ENCODE measurements at regions not wholly inside any gene's neighbourhood (a gene's known extent, or its start where the extent isn't known, plus 50 kb on each side); places are given as distances from the start of the nearest gene placed in this dataset.

- Histone ChIP-seq H3K27ac (no peak overlapping the region), H3K9me3 (ENCODE audit: insufficient read depth, low read depth) (no peaks in the 10 kb centered on the region), H3K9me2 (ENCODE audit: insufficient read depth) (no peaks in the 10 kb centered on the region), H3K36me3 (ENCODE audit: low read depth) (no peaks in the 10 kb centered on the region), H4K20me1 (ENCODE audit: insufficient read depth) (no peaks in the 10 kb centered on the region), H3K4me1 (replicated peaks; ENCODE audit: insufficient read depth) (no peaks in the 10 kb centered on the region), H2AFZ (no peak overlapping the region), H3K4me3 (no peak overlapping the region), H3K27me3 (ENCODE audit: insufficient read depth, low read depth) (peaks cover 27% of the 10 kb centered on the region; the same call in 1 of the 2 replicates), H3K79me2 (ENCODE audit: low read depth) (no peaks in the 10 kb centered on the region), H3F3A (ENCODE audit: insufficient read depth, low read depth) (no peaks in the 10 kb centered on the region), H3K4me2 (no peak overlapping the region)
- intact Hi-C loops (cut with micrococcal nuclease; ENCODE audit: unreplicated experiment), result no loop called here
- BruUV-seq (replicated peaks), result no TSS peak
- ChIA-PET CTCF (interaction anchor here (0.5 kb wide), 1 partner anchor 1004 kb away, joined by 3 read pairs; no protein-coding TSS in a partner anchor), POLR2A (ENCODE audit: unreplicated experiment) (no interaction called here)
- TF ChIP-seq, protein P1, sequence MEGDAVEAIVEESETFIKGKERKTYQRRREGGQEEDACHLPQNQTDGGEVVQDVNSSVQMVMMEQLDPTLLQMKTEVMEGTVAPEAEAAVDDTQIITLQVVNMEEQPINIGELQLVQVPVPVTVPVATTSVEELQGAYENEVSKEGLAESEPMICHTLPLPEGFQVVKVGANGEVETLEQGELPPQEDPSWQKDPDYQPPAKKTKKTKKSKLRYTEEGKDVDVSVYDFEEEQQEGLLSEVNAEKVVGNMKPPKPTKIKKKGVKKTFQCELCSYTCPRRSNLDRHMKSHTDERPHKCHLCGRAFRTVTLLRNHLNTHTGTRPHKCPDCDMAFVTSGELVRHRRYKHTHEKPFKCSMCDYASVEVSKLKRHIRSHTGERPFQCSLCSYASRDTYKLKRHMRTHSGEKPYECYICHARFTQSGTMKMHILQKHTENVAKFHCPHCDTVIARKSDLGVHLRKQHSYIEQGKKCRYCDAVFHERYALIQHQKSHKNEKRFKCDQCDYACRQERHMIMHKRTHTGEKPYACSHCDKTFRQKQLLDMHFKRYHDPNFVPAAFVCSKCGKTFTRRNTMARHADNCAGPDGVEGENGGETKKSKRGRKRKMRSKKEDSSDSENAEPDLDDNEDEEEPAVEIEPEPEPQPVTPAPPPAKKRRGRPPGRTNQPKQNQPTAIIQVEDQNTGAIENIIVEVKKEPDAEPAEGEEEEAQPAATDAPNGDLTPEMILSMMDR (conservative IDR thresholded peaks at IDR 0.05), result no peak
- no peak for TF ChIP-seq EZH2 (IDR thresholded peaks at IDR 0.05; ENCODE audit: low read depth)
- DNase-seq, result no peak
Observed at GRCh38 chr17:51454456-51454978, 194.2 kb downstream of the UTP18 start.

GRCh38 chr17:51455211-51455610 is 194.9 kb downstream of the UTP18 start:
- no peak overlapping the region for H3K4me2 ChIP-seq
- H3K4me3 ChIP-seq, result no peak overlapping the region
- no peaks in the 10 kb centered on the region for H4K20me1 ChIP-seq (ENCODE audit: insufficient read depth)
- BruUV-seq (replicated peaks), result no TSS peak
- peaks cover 28% of the 10 kb centered on the region; the same call in 1 of the 2 replicates for H3K27me3 ChIP-seq (ENCODE audit: insufficient read depth, low read depth)
- H3K9me3 ChIP-seq (ENCODE audit: insufficient read depth, low read depth), result no peaks in the 10 kb centered on the region
- H3K36me3 ChIP-seq (ENCODE audit: low read depth), result no peaks in the 10 kb centered on the region
- ChIA-PET POLR2A (ENCODE audit: unreplicated experiment) (no interaction called here), CTCF (no interaction called here)
- H3K4me1 ChIP-seq (replicated peaks; ENCODE audit: insufficient read depth), result no peaks in the 10 kb centered on the region
- H2AFZ ChIP-seq, result no peak overlapping the region
- no peaks in the 10 kb centered on the region for H3K9me2 ChIP-seq (ENCODE audit: insufficient read depth)
- intact Hi-C loops (cut with micrococcal nuclease; ENCODE audit: unreplicated experiment), result no loop called here
- TF ChIP-seq, protein P1 (conservative IDR thresholded peaks at IDR 0.05), result no peak
- no peak for TF ChIP-seq EZH2 (IDR thresholded peaks at IDR 0.05; ENCODE audit: low read depth)
- no peaks in the 10 kb centered on the region for H3K79me2 ChIP-seq (ENCODE audit: low read depth)
- no peaks in the 10 kb centered on the region for H3F3A ChIP-seq (ENCODE audit: insufficient read depth, low read depth)
- DNase-seq, result no peak
- H3K27ac ChIP-seq, result no peak overlapping the region

DNA sequence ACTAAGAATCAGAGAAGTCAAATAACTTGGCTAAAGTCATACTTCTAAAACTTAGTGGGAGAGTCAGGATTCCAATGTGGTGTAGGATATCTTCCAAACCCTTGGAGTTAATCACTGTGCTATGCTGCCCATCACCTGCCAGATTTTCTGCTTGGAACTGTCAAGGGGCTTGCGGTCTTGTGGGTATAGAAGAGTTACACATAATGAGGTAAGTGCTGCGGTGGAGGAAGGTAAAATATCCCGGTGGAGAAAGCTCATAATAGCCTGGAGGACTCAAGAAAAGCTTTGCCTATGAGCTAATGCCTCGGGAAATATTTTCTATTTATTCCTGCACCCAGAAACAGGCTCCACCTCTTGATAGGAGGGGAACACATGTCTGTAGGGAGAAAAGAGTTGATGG is 195.6 kb downstream of the UTP18 start:
- intact Hi-C loops (cut with micrococcal nuclease; ENCODE audit: unreplicated experiment), result no loop called here
- POLR2A ChIA-PET (ENCODE audit: unreplicated experiment), result no interaction called here

More for the DNA sequence above, 195.6 kb downstream of the UTP18 start:
- TF ChIP-seq, protein P1 (conservative IDR thresholded peaks at IDR 0.05), result no peak
- no peak for TF ChIP-seq EZH2 (IDR thresholded peaks at IDR 0.05; ENCODE audit: low read depth)
- Histone ChIP-seq H3K4me2 (no peak overlapping the region), H3K9me2 (ENCODE audit: insufficient read depth) (no peaks in the 10 kb centered on the region), H3K27ac (no peak overlapping the region), H3K9me3 (ENCODE audit: insufficient read depth, low read depth) (no peaks in the 10 kb centered on the region), H3K36me3 (ENCODE audit: low read depth) (no peaks in the 10 kb centered on the region), H3K79me2 (ENCODE audit: low read depth) (no peaks in the 10 kb centered on the region), H4K20me1 (ENCODE audit: insufficient read depth) (no peaks in the 10 kb centered on the region), H3K4me1 (replicated peaks; ENCODE audit: insufficient read depth) (no peaks in the 10 kb centered on the region), H3K27me3 (ENCODE audit: insufficient read depth, low read depth) (peaks cover 28% of the 10 kb centered on the region; the same call in 1 of the 2 replicates), H2AFZ (no peak overlapping the region), H3F3A (ENCODE audit: insufficient read depth, low read depth) (no peaks in the 10 kb centered on the region), H3K4me3 (no peak overlapping the region)
- CTCF ChIA-PET, result no interaction called here
- DNase-seq, result no peak
- BruUV-seq (replicated peaks), result no TSS peak
